Tibial artery (tissue), 4 donors: ENCODE measurements at regions not wholly inside any gene's neighbourhood (a gene's known extent, or its start where the extent isn't known, plus 50 kb on each side); places are given as distances from the start of the nearest gene placed in this dataset.

Experiments used
- DNase-seq, 2 donors: peaks; one replicate each; pipeline ENCODE4 v3.0.0-alpha.2; 2019
- H3K27ac ChIP-seq, 2 donors: fragments of 200-600 bp; sonication (generic) in 1 of 2; 1 replicate in 1 of 2; 2 replicates in 1 of 2; pipeline ENCODE4 v1.5.1; 2018 to 2019; ENCODE audit warnings: mild to moderate bottlenecking in 1 of 2
- H3K27me3 ChIP-seq, 2 donors: fragments of 200-600 bp; sonication (generic) in 1 of 2; one replicate each; pipeline versions ENCODE4 v1.5.1 to v1.6.0; 2016 to 2019
- H3K36me3 ChIP-seq, 3 donors: fragments of 200-600 bp; sonication (generic) in 2 of 3; one replicate each; pipeline ENCODE4 v1.5.1; 2016 to 2019; ENCODE audit warnings: mild to moderate bottlenecking in 2 of 3
- H3K4me1 ChIP-seq, 4 donors: fragments of 200-600 bp; sonication (generic) in 2 of 4; 1 replicate in 3 of 4; 2 replicates in 1 of 4; pipeline ENCODE4 v1.5.1; 2016 to 2019
- H3K4me3 ChIP-seq, 2 donors: fragments of 200-600 bp; sonication (generic) in 1 of 2; 1 replicate in 1 of 2; 2 replicates in 1 of 2; pipeline ENCODE4 v1.5.1; 2018 to 2019; ENCODE audit warnings: mild to moderate bottlenecking in 2 of 2
- H3K9me3 ChIP-seq, 3 donors: fragments of 200-600 bp; sonication (generic) in 1 of 3; one replicate each; pipeline ENCODE4 v1.5.1; 2016 to 2019
- CTCF ChIP-seq, 2 experiments: fragments of 200-600 bp in 1 of 2; fragments of 450-650 bp in 1 of 2; IDR thresholded peaks; one replicate each; pipeline ENCODE4 v1.5.1; 2017 to 2019; ENCODE audit warnings: antibody characterized with exemption in 2 of 2, mild to moderate bottlenecking in 1 of 2, moderate library complexity in 1 of 2
- intact Hi-C: fragments of 100-400 bp; cut with DNase I; formaldehyde crosslinking; loops from one replicate; pipeline ENCODE4 v1.15.0; 2023; ENCODE audit warnings: low total_unique reads

- H3K36me3 ChIP-seq: no peaks in the 10 kb centered on the region
- H3K9me3 ChIP-seq: no peaks in the 10 kb centered on the region
- no peak overlapping the region for H3K27ac ChIP-seq
- DNase-seq: no peak
- intact Hi-C loops: no loop called here
- H3K4me3 ChIP-seq: no peak overlapping the region
- H3K27me3 ChIP-seq: no peaks in the 10 kb centered on the region
- no peak for TF ChIP-seq CTCF (IDR thresholded peaks at IDR 0.05)
- H3K4me1 ChIP-seq: peaks cover 0 to 11% (median 3%) of the 10 kb centered on the region in 4 donors
Observed at GRCh38 chr2:220000586-220000985, 373.2 kb downstream of the SLC4A3 start.

GRCh38 chr2:220001751-220002150, 374.3 kb downstream of the SLC4A3 start:
- Histone ChIP-seq H3K9me3 (no peaks in the 10 kb centered on the region), H3K4me1 (peaks cover 0 to 15% (median 3%) of the 10 kb centered on the region in 4 donors), H3K4me3 (no peak overlapping the region), H3K27me3 (no peaks in the 10 kb centered on the region), H3K36me3 (no peaks in the 10 kb centered on the region), H3K27ac (no peak overlapping the region)
- TF ChIP-seq CTCF (IDR thresholded peaks at IDR 0.05): no peak
- no peak for DNase-seq
- intact Hi-C loops: no loop called here

GRCh38 chr2:220002251-220002650, 374.8 kb downstream of the SLC4A3 start:
- Histone ChIP-seq H3K27me3 (no peaks in the 10 kb centered on the region), H3K27ac (no peak overlapping the region), H3K36me3 (no peaks in the 10 kb centered on the region), H3K4me3 (no peak overlapping the region), H3K4me1 (peaks cover 0 to 15% (median 3%) of the 10 kb centered on the region in 4 donors), H3K9me3 (no peaks in the 10 kb centered on the region)
- no peak for DNase-seq
- TF ChIP-seq CTCF (IDR thresholded peaks at IDR 0.05): no peak
- intact Hi-C loops: no loop called here

GRCh38 chr2:220002699-220003098, 375.3 kb downstream of the SLC4A3 start:
- no peaks in the 10 kb centered on the region for H3K36me3 ChIP-seq
- H3K4me1 ChIP-seq: peaks cover 0 to 15% (median 3%) of the 10 kb centered on the region in 4 donors
- no peak for TF ChIP-seq CTCF (IDR thresholded peaks at IDR 0.05)
- H3K4me3 ChIP-seq: no peak overlapping the region
- H3K9me3 ChIP-seq: no peaks in the 10 kb centered on the region
- DNase-seq: no peak
- intact Hi-C loops: no loop called here
- H3K27me3 ChIP-seq: no peaks in the 10 kb centered on the region
- no peak overlapping the region for H3K27ac ChIP-seq

GRCh38 chr2:220005362-220005761, 377.9 kb downstream of the SLC4A3 start:
- intact Hi-C loops: no loop called here
- H3K27ac ChIP-seq: no peak overlapping the region
- no peak for TF ChIP-seq CTCF (IDR thresholded peaks at IDR 0.05)
- DNase-seq: no peak
- H3K4me1 ChIP-seq: peaks cover 0 to 15% (median 3%) of the 10 kb centered on the region in 4 donors
- H3K27me3 ChIP-seq: no peaks in the 10 kb centered on the region
- no peaks in the 10 kb centered on the region for H3K9me3 ChIP-seq
- H3K36me3 ChIP-seq: no peaks in the 10 kb centered on the region
- no peak overlapping the region for H3K4me3 ChIP-seq

- H3K9me3 ChIP-seq: no peaks in the 10 kb centered on the region
- intact Hi-C loops: no loop called here
- H3K27ac ChIP-seq: no peak overlapping the region
- H3K27me3 ChIP-seq: no peaks in the 10 kb centered on the region
- peaks cover 0 to 15% (median 3%) of the 10 kb centered on the region in 4 donors for H3K4me1 ChIP-seq
- DNase-seq: no peak
- no peak overlapping the region for H3K4me3 ChIP-seq
- no peak for TF ChIP-seq CTCF (IDR thresholded peaks at IDR 0.05)
- no peaks in the 10 kb centered on the region for H3K36me3 ChIP-seq
Observed at GRCh38 chr2:220006152-220006621, 378.8 kb downstream of the SLC4A3 start.
